ENCODE measurements at regions not wholly inside any gene's neighbourhood (a gene's known extent, or its start where the extent isn't known, plus 50 kb on each side); places are given as distances from the start of the nearest gene placed in this dataset.
A peak's percentile ranks its signal among the peaks of the same experiment; 100 is the strongest.

DNA sequence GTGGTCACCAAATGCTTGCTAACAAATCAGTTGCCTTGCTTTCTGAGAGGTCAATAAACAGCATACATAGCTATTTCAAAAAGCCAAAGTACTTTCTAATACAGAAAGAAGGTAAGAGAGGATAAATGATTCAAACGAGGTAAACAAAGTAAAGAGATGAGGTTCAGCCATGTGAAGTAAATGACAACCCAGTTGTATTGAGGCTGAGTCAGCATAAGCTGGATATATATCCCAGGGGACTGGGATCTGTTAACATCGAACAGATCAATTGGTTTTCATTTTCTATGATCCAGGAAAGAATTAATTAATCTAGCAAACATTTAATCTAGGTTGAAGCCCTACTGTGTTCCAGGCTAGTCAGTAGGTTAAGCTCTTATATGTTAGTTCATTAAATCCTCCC lies 97.3 kb upstream of the GRIA3 start:
- FAIRE-seq (no peak), ATAC-seq (no peak), DNase-seq (ENCODE audit: extremely low read depth in 1 of 4, low spot score in 3 of 4) (no peak)
- WGBS (ENCODE audit: insufficient coverage, low coverage, missing lambda C conversion rate) = 0% methylated on average over 2 of the region's 2 CpGs
- Histone ChIP-seq H3K9ac (ENCODE audit: insufficient read depth in 1 of 2, low read depth in 2 of 2, low read length in 2 of 2) (no peak overlapping the region), H3K79me2 (ENCODE audit: control insufficient read depth, insufficient read depth, low read length) (no peaks in the 10 kb centered on the region), H4K20me1 (replicated peaks; ENCODE audit: control insufficient read depth, insufficient read depth, low read length) (no peaks in the 10 kb centered on the region), H3K27me3 (ENCODE audit: control insufficient read depth in 2 of 2, insufficient read depth in 2 of 2, low read length in 2 of 2) (no peaks in the 10 kb centered on the region), H3K9me3 (replicated peaks; ENCODE audit: control insufficient read depth, insufficient read depth, low read depth, low read length) (no peaks in the 10 kb centered on the region), H3K4me3 (no peak overlapping the region), H3K36me3 (ENCODE audit: control insufficient read depth, insufficient read depth, low read length) (no peaks in the 10 kb centered on the region), H3K27ac (ENCODE audit: extremely low read depth, low read depth, low read length) (no peak overlapping the region), H2AFZ (ENCODE audit: low read depth, low read length) (no peak overlapping the region), H3K4me2 (ENCODE audit: insufficient read depth, low read length) (no peak overlapping the region), H3K9me1 (ENCODE audit: control insufficient read depth, insufficient read depth, low read length) (no peaks in the 10 kb centered on the region), H3K4me1 (replicated peaks in 1 of 2; ENCODE audit: control insufficient read depth in 2 of 2, insufficient read depth in 2 of 2, low read length in 2 of 2) (no peaks in the 10 kb centered on the region)
- CTCF ChIA-PET (ENCODE audit: low intra/inter-chr PET ratio) = no interaction called here
- 0 out of 2 replicates have a peak, but pooled peaks have one; percentile 15 for TF ChIP-seq ZNF316 (IDR thresholded peaks at IDR 0.05)
- TF ChIP-seq, protein P1, sequence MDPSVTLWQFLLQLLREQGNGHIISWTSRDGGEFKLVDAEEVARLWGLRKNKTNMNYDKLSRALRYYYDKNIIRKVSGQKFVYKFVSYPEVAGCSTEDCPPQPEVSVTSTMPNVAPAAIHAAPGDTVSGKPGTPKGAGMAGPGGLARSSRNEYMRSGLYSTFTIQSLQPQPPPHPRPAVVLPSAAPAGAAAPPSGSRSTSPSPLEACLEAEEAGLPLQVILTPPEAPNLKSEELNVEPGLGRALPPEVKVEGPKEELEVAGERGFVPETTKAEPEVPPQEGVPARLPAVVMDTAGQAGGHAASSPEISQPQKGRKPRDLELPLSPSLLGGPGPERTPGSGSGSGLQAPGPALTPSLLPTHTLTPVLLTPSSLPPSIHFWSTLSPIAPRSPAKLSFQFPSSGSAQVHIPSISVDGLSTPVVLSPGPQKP (CRISPR knock-in tag; IDR thresholded peaks at IDR 0.05) = no peak
- TF ChIP-seq, protein P2, sequence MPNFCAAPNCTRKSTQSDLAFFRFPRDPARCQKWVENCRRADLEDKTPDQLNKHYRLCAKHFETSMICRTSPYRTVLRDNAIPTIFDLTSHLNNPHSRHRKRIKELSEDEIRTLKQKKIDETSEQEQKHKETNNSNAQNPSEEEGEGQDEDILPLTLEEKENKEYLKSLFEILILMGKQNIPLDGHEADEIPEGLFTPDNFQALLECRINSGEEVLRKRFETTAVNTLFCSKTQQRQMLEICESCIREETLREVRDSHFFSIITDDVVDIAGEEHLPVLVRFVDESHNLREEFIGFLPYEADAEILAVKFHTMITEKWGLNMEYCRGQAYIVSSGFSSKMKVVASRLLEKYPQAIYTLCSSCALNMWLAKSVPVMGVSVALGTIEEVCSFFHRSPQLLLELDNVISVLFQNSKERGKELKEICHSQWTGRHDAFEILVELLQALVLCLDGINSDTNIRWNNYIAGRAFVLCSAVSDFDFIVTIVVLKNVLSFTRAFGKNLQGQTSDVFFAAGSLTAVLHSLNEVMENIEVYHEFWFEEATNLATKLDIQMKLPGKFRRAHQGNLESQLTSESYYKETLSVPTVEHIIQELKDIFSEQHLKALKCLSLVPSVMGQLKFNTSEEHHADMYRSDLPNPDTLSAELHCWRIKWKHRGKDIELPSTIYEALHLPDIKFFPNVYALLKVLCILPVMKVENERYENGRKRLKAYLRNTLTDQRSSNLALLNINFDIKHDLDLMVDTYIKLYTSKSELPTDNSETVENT (CRISPR knock-in tag; IDR thresholded peaks at IDR 0.05) = no peak
- TF ChIP-seq, protein P3, sequence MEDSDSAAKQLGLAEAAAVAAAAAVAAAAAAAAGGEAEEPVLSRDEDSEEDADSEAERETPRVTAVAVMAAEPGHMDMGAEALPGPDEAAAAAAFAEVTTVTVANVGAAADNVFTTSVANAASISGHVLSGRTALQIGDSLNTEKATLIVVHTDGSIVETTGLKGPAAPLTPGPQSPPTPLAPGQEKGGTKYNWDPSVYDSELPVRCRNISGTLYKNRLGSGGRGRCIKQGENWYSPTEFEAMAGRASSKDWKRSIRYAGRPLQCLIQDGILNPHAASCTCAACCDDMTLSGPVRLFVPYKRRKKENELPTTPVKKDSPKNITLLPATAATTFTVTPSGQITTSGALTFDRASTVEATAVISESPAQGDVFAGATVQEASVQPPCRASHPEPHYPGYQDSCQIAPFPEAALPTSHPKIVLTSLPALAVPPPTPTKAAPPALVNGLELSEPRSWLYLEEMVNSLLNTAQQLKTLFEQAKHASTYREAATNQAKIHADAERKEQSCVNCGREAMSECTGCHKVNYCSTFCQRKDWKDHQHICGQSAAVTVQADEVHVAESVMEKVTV (CRISPR knock-in tag; IDR thresholded peaks at IDR 0.05) = no peak
- POLR2A ChIA-PET = no interaction called here
- intact Hi-C loops (cut with micrococcal nuclease) (no loop called here), in situ Hi-C loops (cut with MboI) (no loop called here)
- BruUV-seq (replicated peaks) = no TSS peak

All from K562 (cell line).